ENCODE measurements at regions not wholly inside any gene's neighbourhood (a gene's known extent, or its start where the extent isn't known, plus 50 kb on each side); places are given as distances from the start of the nearest gene placed in this dataset.
"Not testable (repeated sequence)": the region's sequence is repeated elsewhere in the genome, so short reads cannot be mapped to it uniquely, and the experiment has no call there.

- no peak for DNase-seq (ENCODE audit: low read depth)
Observed at GRCh38 chr18:77329651-77330050, 80.0 kb downstream of the GALR1 start.

- DNase-seq (ENCODE audit: low read depth), result no peak
Observed at GRCh38 chr18:77334876-77335275, 85.2 kb downstream of the GALR1 start.

- no peak for DNase-seq (ENCODE audit: low read depth)
Observed at GRCh38 chr18:77337604-77338003, 88.0 kb downstream of the GALR1 start.

GRCh38 chr18:77339093-77339492 lies 89.4 kb downstream of the GALR1 start:
- DNase-seq (ENCODE audit: low read depth), result no peak

GRCh38 chr18:77339623-77340022 lies 90.0 kb downstream of the GALR1 start:
- no peak for DNase-seq (ENCODE audit: low read depth)

GRCh38 chr18:77340815-77341214 lies 91.2 kb downstream of the GALR1 start:
- DNase-seq (ENCODE audit: low read depth), result no peak

- DNase-seq (ENCODE audit: low read depth), result no peak
Observed at GRCh38 chr18:77341527-77342325, 92.1 kb downstream of the GALR1 start.

- DNase-seq (ENCODE audit: low read depth), result no peak
Observed at GRCh38 chr18:77342736-77343135, 93.1 kb downstream of the GALR1 start.

- no peak for DNase-seq (ENCODE audit: low read depth)
Observed at GRCh38 chr18:77343846-77344510, 94.3 kb downstream of the GALR1 start.

- DNase-seq (ENCODE audit: low read depth), result no peak
Observed at GRCh38 chr18:77344786-77345500, 95.3 kb downstream of the GALR1 start.

GRCh38 chr18:77346208-77346810 lies 96.7 kb downstream of the GALR1 start:
- no peak for DNase-seq (ENCODE audit: low read depth)

- not testable (repeated sequence) for DNase-seq (ENCODE audit: low read depth)
Observed at GRCh38 chr18:77353349-77353748, 103.7 kb downstream of the GALR1 start.

- DNase-seq (ENCODE audit: low read depth), result no peak
Observed at GRCh38 chr18:77359561-77360314, 110.1 kb downstream of the GALR1 start.

- no peak for DNase-seq (ENCODE audit: low read depth)
Observed at GRCh38 chr18:77360315-77361190, 110.9 kb downstream of the GALR1 start.

GRCh38 chr18:77361382-77361781 lies 111.7 kb downstream of the GALR1 start:
- DNase-seq (ENCODE audit: low read depth), result no peak

- no peak for DNase-seq (ENCODE audit: low read depth)
Observed at GRCh38 chr18:77365667-77366066, 116.0 kb downstream of the GALR1 start.

GRCh38 chr18:77366067-77366719 lies 116.5 kb downstream of the GALR1 start:
- DNase-seq (ENCODE audit: low read depth), result no peak

GRCh38 chr18:77366720-77367641 lies 117.3 kb downstream of the GALR1 start:
- DNase-seq (ENCODE audit: low read depth), result peak; percentile 1

- DNase-seq (ENCODE audit: low read depth), result no peak
Observed at GRCh38 chr18:77369644-77370043, 120.0 kb downstream of the GALR1 start.
